Activated T-helper 17 cell treated with anti-CD3 and anti-CD28 coated beads, Interleukin-2, amount 50 U/mL, for 72 hours (primary cell): ENCODE measurements at regions not wholly inside any gene's neighbourhood (a gene's known extent, or its start where the extent isn't known, plus 50 kb on each side); places are given as distances from the start of the nearest gene placed in this dataset.
"Not testable (repeated sequence)": the region's sequence is repeated elsewhere in the genome, so short reads cannot be mapped to it uniquely, and the experiment has no call there.

Experiments
- ATAC-seq: fragments of 150-1000 bp; cut with Tn5 transposase; replicated peaks from 2 replicates; pipeline ENCODE4 v1.10.0; 2021; ENCODE audit warnings: mild to moderate bottlenecking, moderate library complexity
- H3K27ac Mint-ChIP-seq: one replicate; pipeline ENCODE4 v1.8.0; 2022; ENCODE audit warnings: mixed read lengths
- H3K27me3 Mint-ChIP-seq: one replicate; pipeline ENCODE4 v1.8.0; 2022; ENCODE audit warnings: mixed read lengths
- H3K36me3 Mint-ChIP-seq: one replicate; pipeline ENCODE4 v1.8.0; 2022; ENCODE audit warnings: low read depth, mild to moderate bottlenecking, mixed read lengths
- H3K4me1 Mint-ChIP-seq: one replicate; pipeline ENCODE4 v1.8.0; 2022; ENCODE audit warnings: mixed read lengths
- H3K4me3 Mint-ChIP-seq: one replicate; pipeline ENCODE4 v1.8.0; 2022; ENCODE audit warnings: mild to moderate bottlenecking, mixed read lengths
- H3K9me3 Mint-ChIP-seq: one replicate; pipeline ENCODE4 v1.8.0; 2022; ENCODE audit warnings: mixed read lengths

DNA sequence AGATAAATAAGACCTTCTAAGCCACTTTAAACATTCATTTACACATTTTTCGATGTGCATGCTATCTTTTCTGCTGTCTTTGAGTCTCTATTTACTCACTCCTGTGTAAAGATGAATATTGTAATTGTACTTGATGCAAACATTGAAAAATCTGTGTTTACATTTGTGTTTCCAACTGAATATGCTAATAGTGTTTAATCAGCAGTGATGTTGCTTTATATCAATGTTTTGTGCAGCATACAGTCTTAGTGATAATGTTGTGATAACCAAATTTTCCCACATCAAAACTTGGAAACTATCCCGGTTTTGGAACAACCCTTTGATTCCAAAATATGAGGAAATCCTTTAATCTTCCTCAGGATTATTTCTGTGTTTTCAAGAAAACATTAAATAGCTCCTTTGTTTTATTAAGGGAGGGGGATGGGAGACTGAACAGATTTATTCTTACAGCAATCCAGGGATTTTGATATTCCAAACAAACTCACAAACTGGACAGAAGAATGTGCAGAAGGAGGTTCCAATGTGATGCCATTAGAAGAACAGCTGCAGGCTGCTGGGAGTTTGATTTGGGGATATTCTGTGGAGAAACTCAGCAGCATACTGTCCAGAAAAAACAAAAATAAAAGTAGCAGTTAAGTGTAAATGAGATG lies 248.0 kb downstream of the S1PR1 start:
- Mint-ChIP-seq H3K9me3 (peaks cover 4% of the 10 kb centered on the region), H3K36me3 (no peaks in the 10 kb centered on the region), H3K27ac (no peak overlapping the region), H3K27me3 (no peaks in the 10 kb centered on the region), H3K4me1 (no peaks in the 10 kb centered on the region), H3K4me3 (no peak overlapping the region)
- ATAC-seq, result no peak

DNA sequence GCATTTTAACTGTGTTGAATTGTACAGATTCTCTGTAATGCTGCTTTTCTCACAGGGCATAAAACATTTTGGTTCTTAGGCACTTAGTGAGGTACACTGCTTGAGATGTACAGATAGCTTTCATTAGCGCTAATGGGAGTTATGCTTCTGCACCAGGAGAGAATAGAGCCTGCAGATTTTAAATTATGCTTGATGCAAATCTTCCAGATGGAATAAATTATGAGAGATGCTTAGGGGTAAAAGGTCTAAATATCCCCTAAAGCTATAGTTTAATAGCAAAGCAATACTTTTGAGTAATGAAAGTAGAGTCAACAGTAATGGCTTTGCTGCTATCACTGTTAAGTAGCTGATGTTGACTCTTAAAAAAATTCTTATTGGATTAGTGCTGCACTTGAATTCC lies 248.9 kb downstream of the S1PR1 start:
- Mint-ChIP-seq H3K27me3 (no peaks in the 10 kb centered on the region), H3K36me3 (no peaks in the 10 kb centered on the region), H3K4me1 (no peaks in the 10 kb centered on the region), H3K9me3 (peaks cover 6% of the 10 kb centered on the region), H3K4me3 (no peak overlapping the region), H3K27ac (no peak overlapping the region)
- ATAC-seq, result no peak

DNA sequence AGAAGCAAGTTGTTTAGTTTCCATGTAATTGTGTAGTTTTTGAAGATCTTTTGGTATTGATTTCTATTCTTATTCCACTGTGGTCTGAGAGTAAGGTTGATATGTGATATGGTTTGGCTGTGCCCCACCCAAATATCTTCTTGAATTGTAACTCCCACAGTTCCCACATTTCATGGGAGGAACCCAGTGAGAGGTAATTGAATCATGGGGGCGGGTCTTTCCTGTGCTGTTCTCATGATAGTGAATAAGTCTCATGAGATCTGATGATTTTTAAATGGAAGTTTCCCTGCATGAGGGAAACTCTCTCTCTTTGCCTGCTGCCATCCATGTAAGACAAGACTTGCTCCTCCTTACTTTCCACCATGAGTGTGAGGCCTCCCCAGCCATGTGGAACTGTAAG lies 255.3 kb downstream of the S1PR1 start:
- H3K27me3 Mint-ChIP-seq, result peaks cover 12% of the 10 kb centered on the region
- H3K4me3 Mint-ChIP-seq, H3K27ac Mint-ChIP-seq, H3K9me3 Mint-ChIP-seq, ATAC-seq, H3K36me3 Mint-ChIP-seq, H3K4me1 Mint-ChIP-seq: not testable (repeated sequence)

DNA sequence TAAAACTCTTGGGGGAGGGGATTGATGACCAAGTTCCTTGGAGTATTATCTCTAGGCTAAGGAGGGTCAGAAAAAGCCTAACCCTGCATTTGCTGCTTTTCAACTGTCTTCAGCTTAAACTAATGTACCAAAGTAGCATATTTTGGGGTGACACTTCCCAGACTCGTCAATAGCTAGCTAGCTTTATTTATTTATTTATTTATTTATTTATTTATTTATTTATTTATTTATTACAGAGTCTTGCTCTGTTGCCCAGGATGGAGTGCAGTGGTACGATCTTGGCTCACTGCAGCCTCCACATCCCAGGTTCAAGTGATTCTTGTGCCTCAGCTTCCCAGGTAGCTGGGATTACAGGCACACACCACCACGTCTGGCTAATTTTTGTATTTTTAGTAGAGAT lies 257.1 kb downstream of the S1PR1 start:
- peaks cover 15% of the 10 kb centered on the region for H3K27me3 Mint-ChIP-seq
- H3K36me3 Mint-ChIP-seq, H3K4me3 Mint-ChIP-seq, H3K9me3 Mint-ChIP-seq, ATAC-seq, H3K27ac Mint-ChIP-seq, H3K4me1 Mint-ChIP-seq: not testable (repeated sequence)

DNA sequence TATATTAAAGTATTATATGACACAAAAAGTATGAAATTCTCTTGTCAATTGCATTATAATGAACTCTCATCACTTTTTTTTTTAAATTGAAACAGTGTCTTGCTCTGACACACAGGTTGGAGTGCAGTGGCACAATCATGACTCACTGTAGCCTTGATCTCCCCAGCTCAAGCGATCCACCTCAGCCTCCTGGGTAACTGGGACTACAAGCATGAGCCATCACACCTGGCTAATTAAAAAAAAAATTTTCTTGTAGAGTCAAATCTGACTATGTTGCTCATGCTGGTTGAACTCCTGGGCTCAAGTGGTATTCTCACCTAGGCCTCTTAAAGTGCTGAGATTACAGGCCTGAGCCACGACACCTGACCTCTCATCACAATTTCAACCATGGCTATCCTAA lies 259.3 kb downstream of the S1PR1 start:
- Mint-ChIP-seq H3K4me1 (no peaks in the 10 kb centered on the region), H3K9me3 (no peaks in the 10 kb centered on the region), H3K27me3 (peaks cover 13% of the 10 kb centered on the region), H3K36me3 (no peaks in the 10 kb centered on the region), H3K4me3 (no peak overlapping the region), H3K27ac (no peak overlapping the region)
- peak; percentile 84 for ATAC-seq

DNA sequence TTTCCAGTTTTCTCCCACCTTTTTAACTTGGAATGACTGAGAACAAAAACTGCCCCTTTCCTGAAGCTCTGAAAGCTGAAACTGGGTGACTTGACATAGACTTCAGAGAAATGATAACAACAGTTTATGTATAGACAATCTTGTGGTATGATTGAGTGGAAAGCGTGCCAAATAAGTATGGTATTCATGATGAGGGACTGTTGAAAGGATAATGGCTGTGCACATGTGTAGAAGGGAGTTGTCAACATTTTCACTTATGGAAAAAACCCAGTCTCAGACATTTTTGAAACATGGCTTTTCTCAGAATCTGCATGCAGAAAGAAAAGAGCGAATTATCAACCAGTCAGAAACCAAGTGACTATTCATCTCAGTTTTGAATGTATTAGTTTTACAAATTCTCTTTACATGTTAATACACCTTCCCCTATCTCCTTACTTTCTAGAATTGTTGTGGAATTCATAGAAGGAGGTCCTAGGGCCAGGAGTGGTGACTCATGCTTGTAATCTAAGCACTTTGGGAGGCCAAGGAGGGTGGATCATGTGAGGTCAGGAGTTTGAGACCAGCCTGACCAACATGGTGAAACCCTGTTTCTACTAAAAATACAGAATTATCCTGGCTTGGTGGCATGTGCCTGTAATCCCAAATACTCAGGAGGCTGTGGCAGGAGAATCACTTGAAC lies 261.2 kb downstream of the S1PR1 start:
- no peaks in the 10 kb centered on the region for H3K36me3 Mint-ChIP-seq
- H3K4me3 Mint-ChIP-seq, result no peak overlapping the region
- no peaks in the 10 kb centered on the region for H3K9me3 Mint-ChIP-seq
- no peak for ATAC-seq
- no peaks in the 10 kb centered on the region for H3K4me1 Mint-ChIP-seq
- peaks cover 7% of the 10 kb centered on the region for H3K27me3 Mint-ChIP-seq
- no peak overlapping the region for H3K27ac Mint-ChIP-seq

DNA sequence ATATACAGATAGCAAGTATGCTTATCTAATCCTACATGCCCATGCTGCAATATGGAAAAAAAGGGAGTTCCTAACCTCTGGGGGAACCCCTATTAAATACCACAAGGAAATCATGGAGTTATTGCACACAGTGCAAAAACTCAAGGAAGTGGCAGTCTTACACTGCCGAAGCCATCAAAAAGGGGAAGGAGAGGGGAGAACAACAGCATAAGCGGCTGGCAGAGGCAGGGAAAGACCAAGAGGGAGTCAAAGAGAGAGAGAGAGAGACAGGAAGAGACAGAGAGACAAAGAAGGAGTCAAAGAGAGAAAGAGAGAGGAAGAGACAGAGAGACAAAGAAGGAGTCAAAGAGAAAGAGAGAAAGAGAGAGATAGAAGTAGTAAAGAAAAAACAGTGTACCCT lies 267.3 kb downstream of the S1PR1 start:
- not testable (repeated sequence) for H3K27me3 Mint-ChIP-seq, H3K27ac Mint-ChIP-seq, H3K4me3 Mint-ChIP-seq, ATAC-seq, H3K36me3 Mint-ChIP-seq, H3K9me3 Mint-ChIP-seq, H3K4me1 Mint-ChIP-seq

DNA sequence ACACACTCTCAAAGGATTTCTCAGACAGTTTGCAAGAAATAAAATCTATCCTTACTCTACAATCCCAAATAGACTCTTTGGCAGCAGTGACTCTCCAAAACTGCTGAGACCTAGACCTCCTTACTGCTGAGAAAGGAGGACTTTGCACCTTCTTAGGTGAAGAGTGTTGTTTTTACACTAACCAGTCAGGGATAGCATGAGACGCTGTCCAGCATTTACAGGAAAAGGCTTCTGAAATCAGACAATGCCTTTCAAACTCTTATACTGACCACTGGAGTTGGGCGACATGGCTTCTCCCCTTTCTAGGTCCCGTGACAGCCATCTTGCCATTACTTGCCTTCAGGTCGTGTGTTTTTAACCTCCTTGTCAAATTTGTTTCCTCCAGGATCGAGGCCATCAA lies 268.4 kb downstream of the S1PR1 start:
- H3K27ac Mint-ChIP-seq, H3K4me1 Mint-ChIP-seq, ATAC-seq, H3K4me3 Mint-ChIP-seq, H3K27me3 Mint-ChIP-seq, H3K36me3 Mint-ChIP-seq, H3K9me3 Mint-ChIP-seq: not testable (repeated sequence)

DNA sequence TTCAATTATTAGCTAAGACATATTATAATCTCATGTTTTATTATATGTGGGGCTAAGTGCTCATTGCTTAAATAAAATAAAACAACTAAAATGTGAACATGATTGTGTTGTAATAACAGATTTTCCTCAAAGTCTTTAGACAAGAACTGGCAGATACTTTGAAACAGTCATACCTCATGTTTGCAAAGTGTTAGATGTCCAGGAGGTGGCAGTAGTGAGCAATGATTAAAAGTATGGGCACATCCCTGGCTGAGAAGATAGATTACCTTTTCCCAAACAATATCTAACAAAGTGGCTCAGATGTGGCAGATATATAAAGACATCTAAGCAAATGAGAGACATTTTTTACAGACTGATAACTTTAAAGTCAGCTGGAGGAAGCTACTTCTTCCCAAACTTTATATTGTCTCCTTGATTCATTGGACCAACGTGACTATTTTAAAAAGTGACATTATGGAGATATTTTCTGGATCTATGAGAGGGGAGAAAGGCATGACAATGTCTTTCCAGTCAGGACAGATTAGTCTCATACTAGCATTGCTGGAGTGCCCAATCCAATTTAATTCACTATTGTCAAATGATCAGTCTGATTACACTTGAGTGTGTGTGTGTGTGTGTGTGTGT lies 269.8 kb downstream of the S1PR1 start:
- Mint-ChIP-seq H3K9me3 (no peaks in the 10 kb centered on the region), H3K27me3 (no peaks in the 10 kb centered on the region), H3K4me1 (no peaks in the 10 kb centered on the region), H3K36me3 (no peaks in the 10 kb centered on the region), H3K4me3 (no peak overlapping the region), H3K27ac (no peak overlapping the region)
- ATAC-seq, result peak; percentile 47

DNA sequence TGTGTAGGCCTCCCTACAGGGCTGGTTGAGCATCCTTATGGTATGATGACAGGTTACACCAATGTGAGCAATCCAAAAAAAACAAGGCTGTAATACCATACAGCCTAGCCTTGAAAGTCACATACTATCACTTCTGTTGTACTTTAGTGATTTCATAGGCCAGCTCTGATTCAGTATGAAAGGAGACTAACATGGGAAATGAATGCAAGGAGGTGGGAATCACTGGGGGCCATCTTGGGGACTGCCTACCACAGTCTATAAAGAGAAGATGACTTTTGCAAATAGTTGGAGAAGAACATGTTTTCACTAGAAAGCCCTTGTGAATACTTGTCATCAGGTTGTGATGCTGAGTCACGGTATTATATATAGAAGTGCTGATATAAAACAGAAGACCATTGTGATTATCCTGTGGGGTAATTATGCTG lies 270.7 kb downstream of the S1PR1 start:
- ATAC-seq, result peak; percentile 21

DNA sequence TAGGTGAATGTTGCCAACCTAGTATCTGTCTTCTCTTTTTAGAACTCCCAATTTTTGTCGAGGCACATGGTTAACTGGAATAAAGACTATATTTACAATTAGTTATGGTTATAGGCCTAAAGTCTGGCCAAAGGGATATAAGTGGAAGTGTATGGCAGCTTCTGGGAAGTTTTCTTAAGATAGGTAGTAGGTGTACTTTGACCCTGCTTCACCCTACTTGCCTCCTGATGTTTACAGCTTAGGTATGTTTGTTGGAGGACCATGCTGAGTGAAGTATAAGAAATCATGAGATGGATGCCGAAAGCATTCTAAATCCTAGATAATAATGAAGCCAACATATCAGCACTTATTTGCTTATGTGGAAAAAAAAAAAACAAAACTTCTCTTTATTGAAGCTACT lies 272.1 kb downstream of the S1PR1 start:
- Mint-ChIP-seq H3K27ac (no peak overlapping the region), H3K27me3 (no peaks in the 10 kb centered on the region), H3K4me1 (no peaks in the 10 kb centered on the region), H3K36me3 (no peaks in the 10 kb centered on the region), H3K9me3 (no peaks in the 10 kb centered on the region), H3K4me3 (no peak overlapping the region)
- ATAC-seq, result no peak

More for the DNA sequence above, 270.7 kb downstream of the S1PR1 start:
- no peaks in the 10 kb centered on the region for H3K36me3 Mint-ChIP-seq
- no peak overlapping the region for H3K27ac Mint-ChIP-seq
- H3K4me3 Mint-ChIP-seq, result no peak overlapping the region
- no peaks in the 10 kb centered on the region for H3K9me3 Mint-ChIP-seq
- no peaks in the 10 kb centered on the region for H3K4me1 Mint-ChIP-seq
- no peaks in the 10 kb centered on the region for H3K27me3 Mint-ChIP-seq

DNA sequence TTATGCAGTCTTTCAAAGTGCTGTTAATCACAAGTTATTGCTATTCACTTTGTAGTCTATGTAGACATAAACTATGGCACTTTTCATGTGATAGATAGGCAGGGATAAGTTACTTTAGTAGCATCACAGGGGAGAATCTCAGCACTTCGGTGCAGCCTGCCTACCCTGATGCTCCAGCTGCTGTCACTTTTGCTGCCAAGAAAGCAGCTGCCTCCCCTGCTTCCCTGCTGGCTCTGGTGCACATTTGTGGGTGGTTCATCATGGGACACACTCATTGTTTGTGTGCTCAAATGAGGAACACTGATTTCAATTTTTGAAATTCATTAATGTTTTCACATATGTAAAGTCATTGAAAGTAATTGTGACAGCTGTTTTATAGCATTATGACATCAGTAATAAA lies 272.6 kb downstream of the S1PR1 start:
- Mint-ChIP-seq H3K36me3 (no peaks in the 10 kb centered on the region), H3K4me1 (no peaks in the 10 kb centered on the region), H3K9me3 (no peaks in the 10 kb centered on the region), H3K4me3 (no peak overlapping the region), H3K27me3 (no peaks in the 10 kb centered on the region), H3K27ac (no peak overlapping the region)
- ATAC-seq, result no peak

DNA sequence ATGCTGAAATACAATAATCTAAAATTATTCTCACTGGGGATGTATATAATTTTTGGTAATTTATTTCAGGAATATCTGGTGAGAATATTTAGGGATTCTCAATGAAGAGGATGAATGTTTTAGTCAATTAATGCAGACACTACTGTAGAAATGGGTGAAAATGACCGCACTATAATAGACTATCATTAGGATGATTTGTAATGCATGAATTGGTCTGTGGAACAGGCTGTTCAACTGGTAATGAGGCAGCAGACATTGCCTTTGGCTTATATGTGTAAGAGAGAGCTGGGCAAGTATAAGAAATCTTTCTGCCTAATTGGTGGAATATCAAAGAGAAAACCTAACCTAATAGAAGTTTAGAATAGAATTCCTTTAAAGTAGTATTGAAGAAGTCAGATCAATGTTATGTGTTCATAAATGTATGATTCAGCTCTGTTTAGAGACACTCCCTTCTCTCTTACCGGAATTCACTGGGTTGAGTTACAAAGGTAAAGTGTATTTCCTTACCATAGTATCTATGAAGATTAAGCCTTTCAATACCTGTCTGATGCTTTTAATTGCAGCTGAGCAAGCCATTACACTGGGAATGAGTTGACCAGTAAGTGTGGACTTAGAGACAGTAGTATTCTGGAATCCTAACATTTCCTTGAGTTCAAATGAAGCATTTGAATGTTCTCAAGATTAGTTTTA lies 274.5 kb downstream of the S1PR1 start:
- ATAC-seq, result no peak
- Mint-ChIP-seq H3K4me1 (no peaks in the 10 kb centered on the region), H3K36me3 (no peaks in the 10 kb centered on the region), H3K27me3 (no peaks in the 10 kb centered on the region), H3K4me3 (no peak overlapping the region), H3K27ac (no peak overlapping the region), H3K9me3 (no peaks in the 10 kb centered on the region)

DNA sequence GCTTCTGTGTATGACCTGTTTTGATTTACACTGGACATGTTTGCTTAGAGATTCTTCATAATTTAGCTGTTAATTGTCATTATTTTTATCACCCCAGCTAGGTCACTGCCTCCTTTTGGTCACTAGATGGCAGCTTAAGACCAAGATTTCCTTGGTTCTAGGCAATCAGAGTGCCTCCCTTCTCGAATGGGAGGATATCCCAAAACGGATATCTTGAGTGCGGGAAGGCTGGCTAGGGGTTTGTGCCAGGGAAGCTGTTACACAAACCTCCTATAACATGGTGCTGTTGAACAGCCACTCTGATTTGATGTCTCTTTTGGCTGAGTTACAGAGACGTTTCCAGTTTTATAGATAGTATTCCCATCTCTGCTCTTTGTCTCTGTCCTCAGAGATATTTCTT lies 283.5 kb downstream of the S1PR1 start:
- ATAC-seq, result peak; percentile 51
- Mint-ChIP-seq H3K36me3 (no peaks in the 10 kb centered on the region), H3K4me1 (no peaks in the 10 kb centered on the region), H3K9me3 (no peaks in the 10 kb centered on the region), H3K27ac (no peak overlapping the region), H3K27me3 (peaks cover 3% of the 10 kb centered on the region), H3K4me3 (no peak overlapping the region)

DNA sequence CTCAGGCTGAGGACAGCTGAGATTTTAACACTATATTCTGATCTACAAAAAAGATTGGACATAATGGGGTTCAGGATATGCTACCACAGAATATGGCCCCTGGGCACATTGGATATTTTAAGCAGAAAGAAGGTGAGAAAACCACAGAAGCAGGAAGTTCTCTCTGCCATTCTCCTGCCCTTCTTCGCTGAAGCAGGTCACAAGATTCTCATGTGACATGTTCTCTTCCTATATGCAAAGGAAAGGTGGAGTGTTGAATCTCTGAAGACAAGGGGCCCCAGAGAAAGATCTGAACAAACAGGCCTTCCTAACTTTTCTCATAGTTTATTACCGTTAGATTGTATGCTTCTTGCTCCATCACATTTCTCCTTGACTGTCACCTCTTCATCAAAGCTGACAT lies 285.7 kb downstream of the S1PR1 start:
- ATAC-seq, result no peak
- Mint-ChIP-seq H3K4me3 (no peak overlapping the region), H3K27me3 (peaks cover 8% of the 10 kb centered on the region), H3K27ac (no peak overlapping the region), H3K36me3 (no peaks in the 10 kb centered on the region), H3K4me1 (no peaks in the 10 kb centered on the region), H3K9me3 (no peaks in the 10 kb centered on the region)
